Activated T-helper 9 cell treated with anti-CD3 and anti-CD28 coated beads, Interleukin-2, amount 50 U/mL, for 16 hours (primary cell): ENCODE measurements at regions not wholly inside any gene's neighbourhood (a gene's known extent, or its start where the extent isn't known, plus 50 kb on each side); places are given as distances from the start of the nearest gene placed in this dataset.
"Not testable (repeated sequence)": the region's sequence is repeated elsewhere in the genome, so short reads cannot be mapped to it uniquely, and the experiment has no call there.

Experiments used
- DNase-seq: peaks from one replicate; pipeline ENCODE4 v3.0.0-alpha.2; 2020; ENCODE audit warnings: low read depth

GRCh38 chr15:84152381-84152979 is 83.1 kb upstream of the GOLGA6L4 start:
- DNase-seq: not testable (repeated sequence)

GRCh38 chr15:84153655-84154140 is 81.9 kb upstream of the GOLGA6L4 start:
- DNase-seq: not testable (repeated sequence)

GRCh38 chr15:84154314-84154713 is 81.3 kb upstream of the GOLGA6L4 start:
- not testable (repeated sequence) for DNase-seq

- not testable (repeated sequence) for DNase-seq
Measured at GRCh38 chr15:84154787-84155186, 80.8 kb upstream of the GOLGA6L4 start.

DNA sequence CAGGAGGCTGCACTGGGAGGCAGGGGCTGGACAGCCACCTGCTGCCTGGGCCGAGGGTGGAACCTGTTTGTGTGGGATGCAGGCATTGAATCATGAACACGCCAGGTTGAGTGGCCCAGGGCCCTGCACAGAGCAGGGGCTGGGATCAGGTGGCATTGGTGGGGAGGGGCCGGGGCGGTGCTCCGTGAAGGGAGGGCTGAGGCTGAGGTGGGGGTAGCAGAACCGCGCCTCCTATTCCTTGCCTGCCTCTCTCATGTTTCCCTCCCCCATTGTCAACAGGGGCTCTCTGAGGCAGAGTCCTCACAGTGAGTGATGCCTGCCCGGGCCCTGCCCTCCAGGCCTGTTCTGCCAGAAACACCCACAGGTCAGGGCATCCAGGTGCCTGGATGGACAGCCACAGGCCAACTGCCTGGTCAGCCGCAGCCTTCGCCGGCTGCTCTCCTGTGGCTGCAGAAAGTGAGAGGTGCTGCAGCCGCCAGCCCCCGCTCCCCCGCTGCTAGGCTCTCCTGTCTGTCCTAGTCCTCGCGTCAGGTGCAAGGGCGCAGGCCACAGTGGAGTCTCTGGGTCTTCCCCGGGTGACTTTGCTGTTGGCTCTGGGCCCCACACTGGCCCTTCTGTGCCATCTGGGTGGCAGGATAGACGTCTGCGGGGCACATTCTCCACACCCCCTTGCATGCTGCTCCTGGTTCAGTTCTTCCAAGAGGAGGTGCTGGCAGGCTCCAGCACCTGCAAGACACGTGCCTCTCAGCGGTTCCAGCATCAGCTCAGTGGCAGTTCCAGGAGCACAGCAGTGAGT is 79.6 kb upstream of the GOLGA6L4 start:
- DNase-seq: not testable (repeated sequence)

- DNase-seq: not testable (repeated sequence)
Measured at GRCh38 chr15:84156588-84156840, 79.1 kb upstream of the GOLGA6L4 start.

GRCh38 chr15:84157056-84157632 is 78.4 kb upstream of the GOLGA6L4 start:
- DNase-seq: not testable (repeated sequence)

DNA sequence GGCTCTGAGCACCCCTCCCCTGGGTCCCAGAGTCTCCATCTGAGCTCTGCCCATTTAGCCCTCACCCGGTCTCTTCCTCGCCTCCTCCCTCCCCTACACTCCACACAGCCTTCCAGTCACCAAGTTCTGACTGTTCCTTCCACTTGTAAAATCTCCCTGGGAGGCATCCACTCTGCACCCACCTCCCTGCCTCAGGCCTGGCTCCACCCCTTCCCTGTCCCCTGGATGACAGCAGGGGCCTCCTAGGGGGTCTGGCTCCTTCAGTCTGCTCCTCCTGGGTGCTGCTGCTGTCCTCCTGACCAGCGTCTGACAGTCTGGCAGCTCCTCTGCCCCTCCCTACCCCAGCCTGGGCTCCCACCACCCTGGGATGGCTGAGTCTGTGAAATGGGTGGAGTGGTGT is 77.7 kb upstream of the GOLGA6L4 start:
- not testable (repeated sequence) for DNase-seq

GRCh38 chr15:84159346-84160269 is 76.0 kb upstream of the GOLGA6L4 start:
- not testable (repeated sequence) for DNase-seq

DNA sequence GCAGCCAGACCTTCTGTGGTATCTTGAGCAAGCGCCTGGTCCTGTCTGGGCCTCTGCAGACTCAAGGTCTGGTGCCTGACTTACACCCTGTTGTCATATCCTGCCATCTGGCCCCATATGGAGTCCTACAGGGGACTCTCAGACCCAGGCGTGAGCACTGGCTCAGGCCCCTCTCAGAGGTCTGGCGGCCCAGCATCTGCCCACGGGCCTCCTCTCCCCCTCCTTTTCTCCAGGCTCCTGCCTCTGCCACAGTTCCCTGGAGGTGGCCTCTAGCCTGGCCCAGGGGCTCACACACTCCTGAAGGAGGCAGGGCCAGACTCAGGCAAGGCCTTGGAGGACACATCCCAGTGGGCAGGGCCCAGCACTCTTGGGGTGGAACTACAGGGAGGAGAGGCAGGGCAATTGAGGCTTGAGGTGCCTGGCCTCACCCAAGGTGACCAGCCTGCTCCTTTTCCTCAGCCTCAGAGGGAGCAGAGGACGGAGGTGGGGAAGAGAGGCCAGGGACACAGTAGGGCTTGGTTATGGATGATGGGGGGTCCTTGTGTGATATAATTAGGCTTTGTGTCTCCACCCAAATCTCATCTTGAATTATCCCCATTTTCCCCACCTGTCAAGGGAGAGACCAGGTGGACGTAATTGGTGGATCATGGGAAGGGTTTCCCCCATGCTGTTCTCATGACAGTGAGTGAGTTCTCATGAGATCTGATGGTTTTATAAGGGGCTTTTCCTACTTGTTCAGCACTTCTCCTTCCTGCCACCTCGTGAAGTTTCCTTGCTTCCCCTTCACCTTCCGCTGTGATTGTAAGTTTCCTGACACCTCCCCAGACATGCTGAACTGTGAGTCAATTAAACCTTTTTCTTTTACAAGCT is 70.9 kb upstream of the GOLGA6L4 start:
- DNase-seq: not testable (repeated sequence)

GRCh38 chr15:84170029-84170428 is 65.5 kb upstream of the GOLGA6L4 start:
- not testable (repeated sequence) for DNase-seq

DNA sequence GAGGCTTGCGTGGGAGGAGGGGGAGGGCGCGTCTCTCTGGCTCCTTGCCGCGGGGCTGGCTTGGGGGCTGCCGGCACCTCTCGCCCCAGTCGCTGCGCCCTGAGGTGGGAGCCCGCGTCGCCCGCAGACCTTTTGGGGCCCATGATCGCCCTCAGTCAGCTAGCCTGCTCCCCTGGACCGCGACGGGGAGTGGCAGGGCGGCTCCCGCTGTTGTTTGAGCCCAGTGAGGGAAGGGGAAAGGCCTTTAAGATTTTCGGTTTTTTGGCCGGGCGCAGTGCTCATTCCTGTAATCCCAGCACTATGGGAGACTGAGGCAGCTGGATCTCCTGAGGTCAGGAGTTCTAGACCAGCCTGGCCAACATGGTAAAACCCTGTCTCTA is 62.4 kb upstream of the GOLGA6L4 start:
- DNase-seq: not testable (repeated sequence)
